ENCODE measurements at regions not wholly inside any gene's neighbourhood (a gene's known extent, or its start where the extent isn't known, plus 50 kb on each side); places are given as distances from the start of the nearest gene placed in this dataset.

GRCh38 chr13:54802226-54802625 lies 1773.6 kb downstream of the OLFM4 start:
- TF ChIP-seq CTCF (conservative IDR thresholded peaks at IDR 0.05; ENCODE audit: low read depth, low read length) (no peak), EZH2 (IDR thresholded peaks at IDR 0.05; ENCODE audit: borderline replicate concordance, low read depth, low read length, poor library complexity, severe bottlenecking) (no peak)
